GM18858 (cell line): ENCODE measurements at regions not wholly inside any gene's neighbourhood (a gene's known extent, or its start where the extent isn't known, plus 50 kb on each side); places are given as distances from the start of the nearest gene placed in this dataset.

ENCODE experiments used
- ATAC-seq: cut with Tn5 transposase; IDR thresholded peaks from one replicate; pipeline ENCODE4 v1.9.1; 2021; ENCODE audit not compliant: unreplicated experiment

GRCh38 chr2:30310371-30310770 lies 79.0 kb downstream of the LBH start:
- ATAC-seq: no peak

GRCh38 chr2:30310955-30311354 lies 79.6 kb downstream of the LBH start:
- no peak for ATAC-seq

DNA sequence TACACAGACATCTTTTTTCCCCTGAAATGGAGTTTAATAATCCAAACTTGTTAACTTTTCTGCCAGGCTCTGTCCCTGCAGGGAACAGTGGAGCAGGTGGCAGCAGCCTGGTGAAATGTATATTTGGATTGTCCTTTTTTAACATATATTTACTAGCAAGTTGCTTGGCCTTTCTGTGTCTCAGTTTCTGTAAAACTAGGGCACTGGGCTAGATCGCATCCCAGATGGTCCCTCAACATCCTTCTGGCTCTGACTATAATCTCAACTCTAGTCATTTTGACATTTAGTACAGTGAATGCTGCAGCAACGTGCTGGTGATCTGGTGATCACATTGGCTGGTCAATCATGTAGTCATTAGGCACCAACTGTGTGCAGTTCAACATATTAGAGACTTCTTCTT lies 80.4 kb downstream of the LBH start:
- no peak for ATAC-seq

DNA sequence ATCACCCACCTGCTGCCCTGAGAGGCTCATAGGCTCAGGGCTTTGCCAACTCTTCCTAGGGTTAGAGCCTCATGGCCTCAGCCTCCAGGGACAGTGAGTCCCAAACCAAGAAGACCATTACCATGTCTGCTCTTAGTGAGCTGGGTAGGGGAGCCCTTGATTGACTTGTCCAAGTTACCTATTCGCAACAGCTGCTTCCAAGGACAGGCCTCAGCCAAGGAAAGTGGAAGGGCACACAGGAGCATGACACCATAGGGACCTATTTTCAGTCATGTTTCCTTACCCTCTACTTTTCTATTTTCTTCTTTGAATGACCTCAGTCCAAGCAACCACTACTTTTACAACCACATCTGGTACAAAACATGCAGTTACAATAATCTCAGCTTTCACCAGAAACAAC lies 81.6 kb downstream of the LBH start:
- ATAC-seq: no peak

- ATAC-seq: no peak
Observed at GRCh38 chr2:30314981-30315380, 83.6 kb downstream of the LBH start.

GRCh38 chr2:30315391-30316063 lies 84.2 kb downstream of the LBH start:
- ATAC-seq: no peak

DNA sequence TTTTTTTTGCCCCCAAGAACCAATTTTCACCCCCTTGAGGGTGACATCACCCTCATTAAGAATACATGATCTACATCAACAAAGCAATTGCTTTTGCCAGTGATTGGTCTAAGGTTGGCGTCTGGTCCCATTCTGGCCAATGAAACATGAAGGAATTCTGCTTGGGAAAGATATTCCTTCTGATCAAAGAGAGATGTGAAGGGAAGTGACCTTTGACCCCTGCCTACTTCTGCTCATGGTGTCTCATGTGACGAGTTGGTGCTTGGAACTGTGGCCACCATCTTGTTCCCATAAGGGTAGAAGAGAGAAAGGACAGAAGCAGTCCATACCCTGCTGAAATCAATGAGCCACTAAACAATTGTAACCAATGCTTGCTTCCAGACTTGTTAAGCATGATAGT lies 85.1 kb downstream of the LBH start:
- no peak for ATAC-seq

GRCh38 chr2:30318987-30319782 lies 87.9 kb downstream of the LBH start:
- no peak for ATAC-seq

- no peak for ATAC-seq
Observed at GRCh38 chr2:30321466-30321865, 90.1 kb downstream of the LBH start.

GRCh38 chr2:30323499-30323898 lies 92.2 kb downstream of the LBH start:
- ATAC-seq: no peak

DNA sequence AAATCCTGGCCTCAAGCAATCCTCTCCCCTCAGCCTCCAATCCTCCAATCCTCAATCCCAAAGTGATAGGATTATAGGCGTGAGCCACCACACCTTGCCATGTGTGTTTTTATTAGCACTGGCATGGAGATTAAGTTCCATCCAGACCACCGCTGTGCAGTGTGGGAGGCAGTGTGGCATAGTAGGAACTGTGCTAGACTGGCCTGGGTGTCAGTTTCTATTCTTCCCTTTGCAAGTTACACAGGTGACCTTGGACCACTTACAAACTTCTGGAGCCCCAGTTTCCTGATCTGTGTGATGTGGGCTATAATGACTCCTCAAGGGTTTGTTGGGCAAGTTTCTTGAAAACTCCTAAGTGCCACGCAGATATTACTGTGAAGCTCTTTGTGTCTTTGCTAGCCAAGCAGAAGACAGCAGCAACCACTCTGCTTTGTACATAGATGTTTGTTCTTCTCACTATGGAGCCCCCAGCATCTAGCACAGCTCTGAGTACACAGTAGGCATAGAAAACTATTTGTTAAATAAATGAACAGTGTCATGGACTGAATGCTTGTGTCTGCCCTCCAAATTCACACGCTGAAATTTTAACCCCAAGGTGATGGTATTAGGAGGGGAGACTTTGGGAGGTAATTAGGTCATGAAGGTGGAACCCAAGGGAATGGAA lies 93.0 kb downstream of the LBH start:
- no peak for ATAC-seq

DNA sequence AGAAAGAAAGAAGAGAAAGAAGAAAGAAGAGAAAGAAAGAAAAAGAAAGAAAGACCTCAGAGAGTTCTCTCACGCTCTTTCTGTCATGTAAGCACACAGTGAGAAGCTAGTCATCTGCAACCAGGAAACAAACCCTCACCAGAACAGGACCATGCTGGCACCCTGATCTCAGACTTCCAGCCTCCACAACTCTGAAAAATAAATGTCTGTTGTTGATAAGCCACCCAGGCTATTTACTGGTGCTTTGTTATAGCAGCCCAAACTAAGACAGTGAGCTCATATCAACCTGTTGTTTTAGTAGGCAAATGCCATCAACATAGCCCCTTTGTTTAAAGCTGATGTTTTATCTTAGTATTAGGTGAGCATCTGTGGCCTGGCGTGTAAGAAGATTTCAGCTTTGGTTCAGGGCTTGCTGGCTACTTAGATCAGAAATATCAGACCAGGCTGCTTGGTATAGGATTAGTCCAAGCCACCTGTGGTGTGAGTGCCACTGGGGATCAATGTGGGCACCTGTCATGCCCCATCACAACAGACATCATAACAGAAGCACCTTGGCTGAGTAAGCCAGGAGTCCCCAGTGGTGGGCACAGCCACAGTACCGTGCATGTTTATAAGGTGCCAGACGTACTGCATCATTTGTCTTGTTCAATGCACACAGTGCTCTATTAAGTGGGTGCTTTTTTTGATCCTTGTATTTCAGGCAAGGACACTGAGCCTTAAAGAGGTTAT lies 94.4 kb downstream of the LBH start:
- no peak for ATAC-seq

DNA sequence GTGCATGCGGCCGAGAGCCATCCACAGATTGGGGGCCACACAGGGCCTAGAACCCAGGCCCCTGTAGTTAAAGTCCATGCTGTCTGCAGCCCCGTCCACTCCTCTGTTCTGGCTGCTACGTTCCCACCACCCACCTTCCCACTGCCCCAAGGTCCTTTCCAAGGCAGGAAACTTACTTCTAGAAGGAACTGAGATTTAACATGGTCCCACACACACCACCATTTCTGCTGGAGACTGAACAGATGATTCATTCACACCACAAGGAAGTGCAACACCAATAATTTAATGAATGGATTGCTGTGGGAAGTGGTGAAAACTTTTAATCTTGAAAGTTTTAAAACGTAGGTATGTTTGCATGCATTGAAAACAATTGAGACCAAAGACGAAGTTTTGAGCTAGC lies 95.2 kb downstream of the LBH start:
- ATAC-seq: no peak

DNA sequence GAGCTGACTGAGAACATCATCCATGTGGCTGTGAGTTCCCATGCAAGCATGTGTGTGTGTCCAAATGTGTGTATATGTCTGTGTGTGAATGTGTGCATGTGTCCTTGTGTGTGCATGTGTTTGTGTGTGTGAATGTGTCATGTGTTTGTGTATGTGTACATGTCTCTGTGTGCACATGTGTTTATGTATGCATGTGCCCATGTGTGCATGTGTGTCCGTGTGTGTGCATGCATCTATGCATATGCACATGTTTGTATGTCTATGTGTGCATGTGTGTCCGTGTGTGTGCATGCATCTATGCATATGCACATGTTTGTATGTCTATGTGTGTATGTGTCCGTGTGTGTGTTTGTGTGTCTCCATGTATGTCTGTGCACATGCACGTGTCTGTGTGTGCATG lies 99.7 kb downstream of the LBH start:
- no peak for ATAC-seq

DNA sequence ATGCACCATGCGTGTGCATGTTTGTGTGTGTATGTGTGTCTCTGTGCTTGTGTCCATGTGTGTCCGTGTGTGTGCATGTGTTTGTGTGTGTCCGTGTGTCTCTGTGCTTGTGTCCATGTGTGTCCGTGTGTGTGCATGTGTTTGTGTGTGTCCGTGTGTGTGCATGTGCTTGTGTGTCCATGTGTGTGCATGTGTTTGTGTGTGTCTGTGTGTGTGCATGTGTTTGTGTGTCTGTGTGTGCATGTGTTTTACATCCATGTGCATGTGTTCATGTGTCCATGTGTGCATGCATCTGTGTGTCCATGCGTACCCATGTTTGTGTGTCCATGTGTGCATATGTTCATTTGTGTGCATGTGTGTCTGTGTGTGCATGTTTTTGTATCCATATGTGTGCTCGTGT lies 100.5 kb downstream of the LBH start:
- no peak for ATAC-seq

- no peak for ATAC-seq
Observed at GRCh38 chr2:30332791-30333453, 101.6 kb downstream of the LBH start.

GRCh38 chr2:30334762-30335363 lies 103.5 kb downstream of the LBH start:
- ATAC-seq: no peak

DNA sequence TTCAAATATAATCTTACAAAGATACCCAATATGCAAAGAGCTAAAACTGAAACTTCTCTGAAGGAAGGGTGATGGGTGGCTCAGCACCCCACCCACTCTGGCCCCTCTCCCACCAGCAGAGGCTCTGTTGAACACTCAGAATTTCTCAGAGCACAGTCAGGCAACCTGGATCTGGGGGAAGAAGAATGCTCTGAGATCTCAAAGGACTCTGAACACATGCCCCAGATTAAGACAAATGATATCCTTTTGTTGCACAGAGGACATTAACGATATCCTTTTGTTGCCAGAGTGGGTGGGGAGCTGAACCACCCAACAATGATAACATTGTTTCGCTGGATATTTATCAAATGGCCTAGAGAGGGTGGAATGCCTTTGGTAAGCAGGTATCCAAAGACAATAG lies 104.8 kb downstream of the LBH start:
- no peak for ATAC-seq

GRCh38 chr2:30336978-30337841 lies 105.9 kb downstream of the LBH start:
- ATAC-seq: peak; percentile 84

DNA sequence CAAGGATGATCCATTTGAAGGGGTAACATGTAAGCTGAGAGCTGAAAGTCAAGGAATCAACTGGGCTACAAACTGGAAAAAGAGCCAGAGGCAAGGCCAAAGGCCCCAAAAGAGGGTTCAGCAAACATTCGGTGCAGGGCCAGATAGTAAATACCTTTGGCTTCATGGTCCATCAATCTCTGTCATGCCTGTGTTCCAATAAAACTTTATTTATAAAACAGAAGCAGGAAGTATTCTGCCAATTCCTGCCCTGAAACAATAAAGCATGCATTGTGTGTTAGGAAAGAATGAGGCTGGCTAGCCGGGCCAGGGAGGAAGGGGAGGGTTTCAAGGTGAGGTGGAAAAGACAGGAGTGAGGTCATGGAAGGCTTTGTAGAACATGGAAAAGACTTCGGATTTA lies 107.1 kb downstream of the LBH start:
- no peak for ATAC-seq
